IMR-90 (cell line): ENCODE measurements at regions not wholly inside any gene's neighbourhood (a gene's known extent, or its start where the extent isn't known, plus 50 kb on each side); places are given as distances from the start of the nearest gene placed in this dataset.

Experiments
- ATAC-seq: fragments of 200-7000 bp; cut with Tn5 transposase; 2 replicates; pipeline ENCODE4 v1.9.1; 2020; ENCODE audit warnings: low read depth, mild to moderate bottlenecking, moderate library complexity
- BruUV-seq: library from RNA; stranded (reverse); fragments of 400-500 nt; replicated peaks from 2 replicates; lab custom pipeline; 2021; lab: Mats Ljungman, UMichigan
- CTCF ChIA-PET: fragments of 300-600 bp; formaldehyde crosslinking; extraction: SDS; loops from one replicate; lab custom pipeline; 2021; ENCODE audit warnings: antibody characterized with exemption; lab: Yijun Ruan, JAX
- POLR2A ChIA-PET: fragments of 300-600 bp; sonication (Branson Sonifier 250); formaldehyde crosslinking; loops from one replicate; lab custom pipeline; 2022; ENCODE audit warnings: antibody characterized with exemption; ENCODE audit not compliant: unreplicated experiment; lab: Charles Lee
- DNase-seq: peaks from one replicate; pipeline ENCODE4 v3.0.0; 2013
- H2AFZ ChIP-seq: replicated peaks from 2 replicates; pipeline ENCODE3; 2013; ENCODE audit warnings: low read length, mild to moderate bottlenecking; ENCODE audit not compliant: poor library complexity
- H2AK5ac ChIP-seq: 2 replicates; pipeline ENCODE4 v1.6.1; 2013; ENCODE audit warnings: low read depth, low read length, inconsistent platforms
- H2AK9ac ChIP-seq: replicated peaks from 2 replicates; pipeline ENCODE3; 2013; ENCODE audit warnings: mild to moderate bottlenecking, low read depth, low read length, moderate library complexity; ENCODE audit not compliant: poor library complexity
- H2BK120ac ChIP-seq: 2 replicates; pipeline ENCODE4 v1.6.1; 2013; ENCODE audit warnings: low read depth, low read length, inconsistent platforms
- H2BK15ac ChIP-seq: 3 replicates; pipeline ENCODE4 v1.6.1; 2013; ENCODE audit warnings: low read depth, low read length, inconsistent platforms
- H2BK20ac ChIP-seq: 2 replicates; pipeline ENCODE4 v1.6.1; 2013; ENCODE audit warnings: low read depth, mild to moderate bottlenecking, inconsistent platforms, low read length, moderate library complexity
- H2BK5ac ChIP-seq: 2 replicates; pipeline ENCODE4 v1.6.1; 2013; ENCODE audit warnings: mild to moderate bottlenecking, low read depth, low read length, inconsistent platforms; ENCODE audit not compliant: poor library complexity, severe bottlenecking
- H3K14ac ChIP-seq: replicated peaks from 2 replicates; pipeline ENCODE4 v1.6.1; 2013; ENCODE audit warnings: low read depth, low read length, inconsistent platforms
- H3K18ac ChIP-seq: 2 replicates; pipeline ENCODE4 v1.6.1; 2013; ENCODE audit warnings: low read depth, low read length, control low read depth
- H3K23ac ChIP-seq: 2 replicates; pipeline ENCODE4 v1.6.1; 2013; ENCODE audit warnings: low read depth, low read length, inconsistent platforms
- H3K27ac ChIP-seq: 2 replicates; pipeline ENCODE4 v1.5.1; 2013; ENCODE audit warnings: mild to moderate bottlenecking, control low read depth, low read length; ENCODE audit not compliant: insufficient read depth
- H3K27me3 ChIP-seq: 2 replicates; pipeline ENCODE4 v1.6.1; 2013; ENCODE audit warnings: low read length; ENCODE audit not compliant: control insufficient read depth, insufficient read depth
- H3K36me3 ChIP-seq: 2 replicates; pipeline ENCODE4 v1.6.1; 2013; ENCODE audit warnings: low read length, mixed read lengths; ENCODE audit not compliant: control insufficient read depth, insufficient read depth
- H3K4ac ChIP-seq: 2 replicates; pipeline ENCODE4 v1.6.1; 2013; ENCODE audit warnings: low read depth, low read length, inconsistent platforms
- H3K4me1 ChIP-seq: 2 replicates; pipeline ENCODE4 v1.6.1; 2013; ENCODE audit warnings: low read length, mixed read lengths; ENCODE audit not compliant: control insufficient read depth, insufficient read depth
- H3K4me2 ChIP-seq: 2 replicates; pipeline ENCODE4 v1.6.1; 2013; ENCODE audit warnings: low read depth, mild to moderate bottlenecking, control low read depth, low read length, moderate library complexity
- H3K4me3 ChIP-seq: 2 replicates; pipeline ENCODE4 v1.5.1; 2013; ENCODE audit warnings: low read depth, mild to moderate bottlenecking, control low read depth, low read length, moderate library complexity; ENCODE audit not compliant: insufficient read depth
- H3K56ac ChIP-seq: 2 replicates; pipeline ENCODE4 v1.6.1; 2013; ENCODE audit warnings: low read length, inconsistent platforms; ENCODE audit not compliant: insufficient read depth; ENCODE audit errors: extremely low read depth
- H3K79me1 ChIP-seq, 2 experiments: 2 replicates each; pipeline ENCODE4 v1.6.1; 2013; ENCODE audit warnings: low read length in 2 of 2, inconsistent platforms in 1 of 2, low read depth in 1 of 2
- H3K9ac ChIP-seq: 2 replicates; pipeline ENCODE4 v1.6.1; 2013; ENCODE audit warnings: low read depth, low read length, control low read depth
- H3K9me1 ChIP-seq: 2 replicates; pipeline ENCODE4 v1.6.1; 2013; ENCODE audit warnings: low read length, inconsistent platforms; ENCODE audit not compliant: insufficient read depth
- H3K9me3 ChIP-seq: 2 replicates; pipeline ENCODE4 v1.6.1; 2013; ENCODE audit warnings: low read length; ENCODE audit not compliant: control insufficient read depth, insufficient read depth
- H4K20me1 ChIP-seq: 2 replicates; pipeline ENCODE4 v1.6.1; 2013; ENCODE audit warnings: low read length, inconsistent platforms; ENCODE audit not compliant: insufficient read depth
- H4K5ac ChIP-seq: 2 replicates; pipeline ENCODE4 v1.6.1; 2013; ENCODE audit warnings: mild to moderate bottlenecking, low read depth, low read length, control low read depth
- H4K8ac ChIP-seq, 2 experiments: 2 replicates each; pipeline ENCODE4 v1.6.1; 2013; ENCODE audit warnings: low read depth in 2 of 2, low read length in 2 of 2, control low read depth in 1 of 2, inconsistent platforms in 1 of 2
- H4K91ac ChIP-seq: 2 replicates; pipeline ENCODE4 v1.6.1; 2013; ENCODE audit warnings: low read depth, low read length, inconsistent platforms; ENCODE audit not compliant: insufficient read depth
- BHLHE40 ChIP-seq: fragments of 150-350 bp; IDR thresholded peaks from 2 replicates; pipeline ENCODE4 v1.6.1; 2016; ENCODE audit warnings: mild to moderate bottlenecking, low read depth, low read length
- CEBPB ChIP-seq: IDR thresholded peaks from 2 replicates; pipeline ENCODE4 v1.6.1; 2012; ENCODE audit warnings: low read depth, low read length, improper control_type of control experiment
- CHD1 ChIP-seq: IDR thresholded peaks from 2 replicates; pipeline ENCODE4 v1.6.1; 2012; ENCODE audit warnings: low read depth, low read length, improper control_type of control experiment
- CTCF ChIP-seq: conservative IDR thresholded peaks from 2 replicates; pipeline ENCODE4 v1.5.1; 2012; ENCODE audit warnings: mild to moderate bottlenecking, low read depth, low read length, improper control_type of control experiment
- ELK1 ChIP-seq: fragments of 150-350 bp; IDR thresholded peaks from 2 replicates; pipeline ENCODE4 v1.6.1; 2016; ENCODE audit warnings: low read depth, mild to moderate bottlenecking, low read length, moderate library complexity, borderline replicate concordance
- FOS ChIP-seq: fragments of 150-350 bp; IDR thresholded peaks from 2 replicates; pipeline ENCODE4 v1.6.1; 2016; ENCODE audit warnings: low read depth, low read length
- MAFK ChIP-seq: IDR thresholded peaks from 2 replicates; pipeline ENCODE4 v1.6.1; 2012; ENCODE audit warnings: low read depth, low read length, improper control_type of control experiment
- MAZ ChIP-seq: IDR thresholded peaks from 2 replicates; pipeline ENCODE4 v1.6.1; 2012; ENCODE audit warnings: low read depth, mild to moderate bottlenecking, low read length, improper control_type of control experiment, moderate library complexity, borderline replicate concordance
- MXI1 ChIP-seq: IDR thresholded peaks from 2 replicates; pipeline ENCODE4 v1.6.1; 2012; ENCODE audit warnings: low read depth, mild to moderate bottlenecking, low read length, moderate library complexity, borderline replicate concordance
- NFE2L2 ChIP-seq: fragments of 150-350 bp; IDR thresholded peaks from 2 replicates; pipeline ENCODE4 v1.6.1; 2016; ENCODE audit warnings: low read depth, mild to moderate bottlenecking, low read length
- POLR2A ChIP-seq: IDR thresholded peaks from 2 replicates; pipeline ENCODE4 v1.6.1; 2012; ENCODE audit warnings: mild to moderate bottlenecking, low read depth, low read length
- RAD21 ChIP-seq: IDR thresholded peaks from 2 replicates; pipeline ENCODE4 v1.6.1; 2012; ENCODE audit warnings: low read length, improper control_type of control experiment
- RCOR1 ChIP-seq: IDR thresholded peaks from 2 replicates; pipeline ENCODE4 v1.6.1; 2012; ENCODE audit warnings: mild to moderate bottlenecking, low read length, improper control_type of control experiment; ENCODE audit not compliant: insufficient replicate concordance
- RFX5 ChIP-seq: IDR thresholded peaks from 2 replicates; pipeline ENCODE4 v1.8.0; 2012; ENCODE audit warnings: low read depth, mild to moderate bottlenecking, low read length, moderate library complexity
- SMC3 ChIP-seq: fragments of 150-350 bp; IDR thresholded peaks from 2 replicates; pipeline ENCODE4 v1.6.1; 2016; ENCODE audit warnings: low read depth, mild to moderate bottlenecking, antibody characterized with exemption, low read length, moderate library complexity
- WGBS, 2 experiments: methylation state at CpG; one replicate each; pipeline versions ENCODE4 v1.1.5 to v1.1.7; 2013; ENCODE audit warnings: missing lambda C conversion rate in 2 of 2; ENCODE audit not compliant: insufficient read length in 1 of 2; ENCODE audit errors: extremely low coverage in 2 of 2; 5-methylcytosine and 5-hydroxymethylcytosine counted together
- dilution Hi-C: fragments of 300-500 bp; cut with HindIII; formaldehyde crosslinking; loops from one replicate; pipeline ENCODE4 v1.14.3; 2018; ENCODE audit warnings: low sequenced_read_pairs; ENCODE audit not compliant: unreplicated experiment
- in situ Hi-C: fragments of 300-500 bp; cut with MboI; formaldehyde crosslinking; loops from 3 replicates; pipeline ENCODE4 v1.14.3; 2019; ENCODE audit warnings: low sequenced_read_pairs, inconsistent platforms, mixed read lengths
- intact Hi-C: fragments of 100-400 bp; cut with micrococcal nuclease; formaldehyde crosslinking; loops from 2 replicates; pipeline ENCODE4 v1.10.0; 2022
- TF ChIP-seq, protein P1 (sequence below): fragments of 150-350 bp; IDR thresholded peaks from 2 replicates; pipeline ENCODE4 v1.6.1; 2017; ENCODE audit warnings: mild to moderate bottlenecking, antibody characterized with exemption, low read length, low read depth

GRCh38 chr5:58056546-58056945, 403.3 kb downstream of the PLK2 start:
- WGBS, 2 experiments = no CpG with 5 or more reads among the region's 1 CpG
- Histone ChIP-seq H4K5ac (no peak overlapping the region), H4K20me1 (no peaks in the 10 kb centered on the region), H3K9me3 (no peaks in the 10 kb centered on the region), H3K4me1 (peaks cover 3% of the 10 kb centered on the region; the same call in 1 of the 2 replicates), H3K4me2 (no peak overlapping the region), H3K4ac (no peak overlapping the region), H4K91ac (no peak overlapping the region), H3K18ac (no peak overlapping the region), H3K79me1 (no peaks in the 10 kb centered on the region), H4K8ac (no peak overlapping the region), H3K23ac (no peak overlapping the region), H3K14ac (no peak overlapping the region), H3K56ac (no peak overlapping the region), H3K9ac (no peak overlapping the region), H3K4me3 (no peak overlapping the region), H2BK15ac (no peak overlapping the region), H2AK9ac (no peak overlapping the region), H2BK120ac (no peak overlapping the region), H3K27me3 (no peaks in the 10 kb centered on the region), H3K36me3 (no peaks in the 10 kb centered on the region), H3K27ac (no peak overlapping the region), H2AK5ac (no peak overlapping the region), H2BK5ac (no peak overlapping the region), H2AFZ (no peak overlapping the region), H2BK20ac (no peak overlapping the region), H3K9me1 (peaks cover 3% of the 10 kb centered on the region; the same call in 1 of the 2 replicates)
- ChIA-PET CTCF (no interaction called here), POLR2A (no interaction called here)
- dilution Hi-C loops = no loop called here
- intact Hi-C loops = no loop called here
- ATAC-seq = no peak
- in situ Hi-C loops = no loop called here
- no TSS peak for BruUV-seq
- TF ChIP-seq CEBPB (no peak), RFX5 (no peak), MXI1 (no peak), FOS (no peak), ELK1 (no peak), RAD21 (no peak), CTCF (no peak), MAZ (no peak), POLR2A (no peak), MAFK (no peak), CHD1 (no peak), RCOR1 (no peak), BHLHE40 (no peak), SMC3 (no peak), NFE2L2 (no peak)
- TF ChIP-seq, protein P1, sequence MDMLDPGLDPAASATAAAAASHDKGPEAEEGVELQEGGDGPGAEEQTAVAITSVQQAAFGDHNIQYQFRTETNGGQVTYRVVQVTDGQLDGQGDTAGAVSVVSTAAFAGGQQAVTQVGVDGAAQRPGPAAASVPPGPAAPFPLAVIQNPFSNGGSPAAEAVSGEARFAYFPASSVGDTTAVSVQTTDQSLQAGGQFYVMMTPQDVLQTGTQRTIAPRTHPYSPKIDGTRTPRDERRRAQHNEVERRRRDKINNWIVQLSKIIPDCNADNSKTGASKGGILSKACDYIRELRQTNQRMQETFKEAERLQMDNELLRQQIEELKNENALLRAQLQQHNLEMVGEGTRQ = no peak
- DNase-seq = peak; percentile 43
